GM12874 (cell line): ENCODE measurements at regions not wholly inside any gene's neighbourhood (a gene's known extent, or its start where the extent isn't known, plus 50 kb on each side); places are given as distances from the start of the nearest gene placed in this dataset.

Experiments used
- CTCF ChIP-seq: IDR thresholded peaks from 2 replicates; pipeline ENCODE4 v1.5.1; 2011; ENCODE audit warnings: low read depth, mild to moderate bottlenecking, control low read depth, low read length, moderate library complexity; ENCODE audit not compliant: insufficient read depth

- TF ChIP-seq CTCF: no peak
Observed at GRCh38 chr1:164937291-164937690, 378.3 kb downstream of the PBX1 start.

GRCh38 chr1:164932580-164932979, 373.6 kb downstream of the PBX1 start:
- no peak for TF ChIP-seq CTCF

GRCh38 chr1:164930833-164931232, 371.8 kb downstream of the PBX1 start:
- no peak for TF ChIP-seq CTCF

- no peak for TF ChIP-seq CTCF
Observed at GRCh38 chr1:164930241-164930640, 371.3 kb downstream of the PBX1 start.

GRCh38 chr1:164928232-164928812, 369.3 kb downstream of the PBX1 start:
- TF ChIP-seq CTCF: no peak

- no peak for TF ChIP-seq CTCF
Observed at GRCh38 chr1:164926107-164926506, 367.1 kb downstream of the PBX1 start.

GRCh38 chr1:164922585-164922984, 363.6 kb downstream of the PBX1 start:
- TF ChIP-seq CTCF: no peak
